ENCODE measurements at regions not wholly inside any gene's neighbourhood (a gene's known extent, or its start where the extent isn't known, plus 50 kb on each side); places are given as distances from the start of the nearest gene placed in this dataset.

DNA sequence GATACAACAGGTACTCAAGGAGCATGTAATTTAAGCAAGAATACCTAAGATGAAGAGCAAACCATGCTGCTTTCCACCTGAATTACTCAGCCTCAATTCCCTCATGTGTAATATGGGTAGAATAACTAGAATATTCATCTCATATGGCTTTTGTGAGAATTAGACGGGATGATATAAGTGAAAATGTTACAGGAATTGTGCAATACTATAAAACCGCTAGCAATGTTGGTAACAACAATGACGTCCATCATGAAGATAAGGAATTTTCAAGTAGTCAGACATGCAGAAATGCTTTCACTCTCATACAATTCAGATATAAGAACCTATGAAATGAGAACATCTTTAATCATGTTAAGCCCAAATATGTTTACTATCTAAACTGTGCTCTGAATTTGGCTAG is 2106.6 kb upstream of the CELF4 start:
- TF ChIP-seq, protein P1, sequence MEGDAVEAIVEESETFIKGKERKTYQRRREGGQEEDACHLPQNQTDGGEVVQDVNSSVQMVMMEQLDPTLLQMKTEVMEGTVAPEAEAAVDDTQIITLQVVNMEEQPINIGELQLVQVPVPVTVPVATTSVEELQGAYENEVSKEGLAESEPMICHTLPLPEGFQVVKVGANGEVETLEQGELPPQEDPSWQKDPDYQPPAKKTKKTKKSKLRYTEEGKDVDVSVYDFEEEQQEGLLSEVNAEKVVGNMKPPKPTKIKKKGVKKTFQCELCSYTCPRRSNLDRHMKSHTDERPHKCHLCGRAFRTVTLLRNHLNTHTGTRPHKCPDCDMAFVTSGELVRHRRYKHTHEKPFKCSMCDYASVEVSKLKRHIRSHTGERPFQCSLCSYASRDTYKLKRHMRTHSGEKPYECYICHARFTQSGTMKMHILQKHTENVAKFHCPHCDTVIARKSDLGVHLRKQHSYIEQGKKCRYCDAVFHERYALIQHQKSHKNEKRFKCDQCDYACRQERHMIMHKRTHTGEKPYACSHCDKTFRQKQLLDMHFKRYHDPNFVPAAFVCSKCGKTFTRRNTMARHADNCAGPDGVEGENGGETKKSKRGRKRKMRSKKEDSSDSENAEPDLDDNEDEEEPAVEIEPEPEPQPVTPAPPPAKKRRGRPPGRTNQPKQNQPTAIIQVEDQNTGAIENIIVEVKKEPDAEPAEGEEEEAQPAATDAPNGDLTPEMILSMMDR (IDR thresholded peaks at IDR 0.05) = no peak
- no peak for TF ChIP-seq POLR2A (IDR thresholded peaks at IDR 0.05)
